Neural progenitor cell (in vitro differentiated cells): ENCODE measurements at regions not wholly inside any gene's neighbourhood (a gene's known extent, or its start where the extent isn't known, plus 50 kb on each side); places are given as distances from the start of the nearest gene placed in this dataset.

Source experiments
- EZH2 ChIP-seq: fragments of 200-600 bp; sonication (generic); IDR thresholded peaks from 2 replicates; pipeline ENCODE4 v1.6.1; 2017; ENCODE audit warnings: antibody characterized with exemption, mild to moderate bottlenecking, moderate library complexity
- EZH2phosphoT487 ChIP-seq: fragments of 200-600 bp; sonication (generic); IDR thresholded peaks from 2 replicates; pipeline ENCODE4 v1.6.1; 2017; ENCODE audit warnings: antibody characterized with exemption
- TF ChIP-seq, protein P1 (sequence below): fragments of 200-600 bp; sonication (generic); IDR thresholded peaks from 2 replicates; pipeline ENCODE4 v1.5.1; 2017; ENCODE audit warnings: antibody characterized with exemption, mild to moderate bottlenecking

DNA sequence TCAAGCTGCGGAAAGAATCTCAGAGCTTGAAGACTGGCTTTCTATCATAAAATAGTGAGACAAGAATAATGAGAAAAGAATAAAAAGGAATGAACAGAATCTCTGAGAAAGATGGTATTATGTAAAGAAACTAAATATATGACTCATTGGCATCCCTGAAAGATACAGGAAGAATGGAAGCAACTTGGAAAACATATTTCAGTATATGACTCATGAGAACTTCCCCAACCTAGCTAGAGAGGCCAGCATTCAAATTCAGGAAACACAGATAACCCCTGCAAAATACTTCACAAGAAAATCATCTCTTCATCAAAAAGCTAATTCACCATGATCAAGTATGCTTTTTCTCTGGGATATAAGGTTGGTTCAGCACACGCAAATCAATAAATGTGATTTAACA, 2318.0 kb downstream of the PCDH9 start:
- TF ChIP-seq, protein P1, sequence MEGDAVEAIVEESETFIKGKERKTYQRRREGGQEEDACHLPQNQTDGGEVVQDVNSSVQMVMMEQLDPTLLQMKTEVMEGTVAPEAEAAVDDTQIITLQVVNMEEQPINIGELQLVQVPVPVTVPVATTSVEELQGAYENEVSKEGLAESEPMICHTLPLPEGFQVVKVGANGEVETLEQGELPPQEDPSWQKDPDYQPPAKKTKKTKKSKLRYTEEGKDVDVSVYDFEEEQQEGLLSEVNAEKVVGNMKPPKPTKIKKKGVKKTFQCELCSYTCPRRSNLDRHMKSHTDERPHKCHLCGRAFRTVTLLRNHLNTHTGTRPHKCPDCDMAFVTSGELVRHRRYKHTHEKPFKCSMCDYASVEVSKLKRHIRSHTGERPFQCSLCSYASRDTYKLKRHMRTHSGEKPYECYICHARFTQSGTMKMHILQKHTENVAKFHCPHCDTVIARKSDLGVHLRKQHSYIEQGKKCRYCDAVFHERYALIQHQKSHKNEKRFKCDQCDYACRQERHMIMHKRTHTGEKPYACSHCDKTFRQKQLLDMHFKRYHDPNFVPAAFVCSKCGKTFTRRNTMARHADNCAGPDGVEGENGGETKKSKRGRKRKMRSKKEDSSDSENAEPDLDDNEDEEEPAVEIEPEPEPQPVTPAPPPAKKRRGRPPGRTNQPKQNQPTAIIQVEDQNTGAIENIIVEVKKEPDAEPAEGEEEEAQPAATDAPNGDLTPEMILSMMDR, result no peak
- TF ChIP-seq EZH2phosphoT487 (no peak), EZH2 (no peak)
